Transverse colon (tissue), 4 donors: ENCODE measurements at regions not wholly inside any gene's neighbourhood (a gene's known extent, or its start where the extent isn't known, plus 50 kb on each side); places are given as distances from the start of the nearest gene placed in this dataset.

Experiments
- DNase-seq: peaks from one replicate; pipeline ENCODE4 v3.0.0-alpha.2; 2019
- H3K27ac ChIP-seq, 4 donors: fragments of 200-600 bp; sonication (generic); 2 replicates each; pipeline ENCODE4 v1.5.1; 2016 to 2018; ENCODE audit warnings: inconsistent platforms in 4 of 4
- H3K27me3 ChIP-seq: fragments of 200-600 bp; sonication (generic); 2 replicates; pipeline ENCODE4 v1.5.1; 2017; ENCODE audit warnings: inconsistent platforms
- H3K36me3 ChIP-seq, 4 donors: fragments of 200-600 bp; sonication (generic); 2 replicates each; pipeline ENCODE4 v1.5.1; 2017 to 2019; ENCODE audit warnings: inconsistent platforms in 4 of 4
- H3K4me1 ChIP-seq, 4 donors: fragments of 200-600 bp; sonication (generic); 2 replicates each; pipeline ENCODE4 v1.5.1; 2017 to 2020; ENCODE audit warnings: inconsistent platforms in 4 of 4
- H3K4me3 ChIP-seq, 4 donors: fragments of 200-600 bp; sonication (generic); 1 replicate in 1 of 4; 2 replicates in 3 of 4; pipeline versions ENCODE4 v1.5.1 to v1.6.1; 2017 to 2019; ENCODE audit warnings: inconsistent platforms in 4 of 4
- H3K9me3 ChIP-seq, 2 donors: fragments of 200-600 bp; sonication (generic); 2 replicates each; pipeline ENCODE4 v1.5.1; 2017 to 2019; ENCODE audit warnings: inconsistent platforms in 2 of 2
- EP300 ChIP-seq: sonication (generic); formaldehyde crosslinking; IDR thresholded peaks from one replicate; pipeline ENCODE4 v1.6.1; 2017; ENCODE audit warnings: antibody characterized with exemption, low read depth
- POLR2A ChIP-seq: fragments of 450-650 bp; IDR thresholded peaks from one replicate; pipeline ENCODE4 v1.6.1; 2016; ENCODE audit warnings: antibody characterized with exemption, mild to moderate bottlenecking, moderate library complexity
- POLR2AphosphoS5 ChIP-seq, 3 donors: sonication (generic); formaldehyde crosslinking; IDR thresholded peaks; one replicate each; pipeline ENCODE4 v1.6.1; 2016; ENCODE audit warnings: antibody characterized with exemption in 3 of 3
- WGBS, 2 donors: methylation state at CpG; one replicate each; pipeline ENCODE4 v1.1.5; 2018; ENCODE audit warnings: low coverage in 1 of 2; 5-methylcytosine and 5-hydroxymethylcytosine counted together
- in situ Hi-C, 4 donors: fragments of 200-750 bp; cut with MboI; loops; one replicate each; pipeline versions ENCODE4 v1.15.0 to v1.15.1; 2017; ENCODE audit warnings: low sequenced_read_pairs in 3 of 4, low pct_ligation_motif_present in 1 of 4, low pct_unique_long_range_greater_than_20kb in 1 of 4
- intact Hi-C: fragments of 100-400 bp; cut with DNase I; formaldehyde crosslinking; loops from one replicate; pipeline ENCODE4 v1.15.1; 2023; ENCODE audit warnings: low total_unique reads
- TF ChIP-seq, protein P1 (sequence below), 5 experiments: fragments of 200-600 bp in 3 of 5; fragments of 450-650 bp in 2 of 5; sonication (generic) in 3 of 5; IDR thresholded peaks; 1 replicate in 2 of 5; 2 replicates in 3 of 5; pipeline ENCODE4 v1.5.1; 2016 to 2017; ENCODE audit warnings: antibody characterized with exemption in 5 of 5, inconsistent platforms in 3 of 5, mild to moderate bottlenecking in 2 of 5, moderate library complexity in 1 of 5

DNA sequence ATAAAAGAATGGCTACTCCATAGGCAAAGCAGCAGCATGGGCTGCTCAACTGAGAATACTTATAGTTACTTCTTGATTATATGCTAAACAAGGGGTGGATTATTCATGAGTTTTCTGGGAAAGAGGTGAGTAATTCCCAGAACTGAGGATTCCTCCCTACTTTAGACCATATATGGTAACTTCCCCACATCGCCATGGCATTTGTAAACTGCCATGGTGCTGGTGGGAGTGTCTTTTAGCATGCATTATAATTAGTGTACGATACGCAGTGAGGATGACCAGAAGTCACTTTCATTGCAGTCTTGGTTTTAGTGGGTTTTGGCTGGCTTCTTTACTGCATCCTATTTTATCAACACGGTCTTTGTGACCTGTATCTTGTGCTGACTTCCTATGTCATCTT is 141.5 kb downstream of the MAGEB17 start:
- Histone ChIP-seq H3K36me3 (no peaks in the 10 kb centered on the region), H3K4me1 (no peaks in the 10 kb centered on the region), H3K4me3 (no peak overlapping the region), H3K27me3 (no peaks in the 10 kb centered on the region), H3K9me3 (no peaks in the 10 kb centered on the region), H3K27ac (no peak overlapping the region)
- DNase-seq, result no peak
- TF ChIP-seq POLR2AphosphoS5 (IDR thresholded peaks at IDR 0.05), result no peak
- TF ChIP-seq POLR2A, result no peak
- TF ChIP-seq, protein P1, sequence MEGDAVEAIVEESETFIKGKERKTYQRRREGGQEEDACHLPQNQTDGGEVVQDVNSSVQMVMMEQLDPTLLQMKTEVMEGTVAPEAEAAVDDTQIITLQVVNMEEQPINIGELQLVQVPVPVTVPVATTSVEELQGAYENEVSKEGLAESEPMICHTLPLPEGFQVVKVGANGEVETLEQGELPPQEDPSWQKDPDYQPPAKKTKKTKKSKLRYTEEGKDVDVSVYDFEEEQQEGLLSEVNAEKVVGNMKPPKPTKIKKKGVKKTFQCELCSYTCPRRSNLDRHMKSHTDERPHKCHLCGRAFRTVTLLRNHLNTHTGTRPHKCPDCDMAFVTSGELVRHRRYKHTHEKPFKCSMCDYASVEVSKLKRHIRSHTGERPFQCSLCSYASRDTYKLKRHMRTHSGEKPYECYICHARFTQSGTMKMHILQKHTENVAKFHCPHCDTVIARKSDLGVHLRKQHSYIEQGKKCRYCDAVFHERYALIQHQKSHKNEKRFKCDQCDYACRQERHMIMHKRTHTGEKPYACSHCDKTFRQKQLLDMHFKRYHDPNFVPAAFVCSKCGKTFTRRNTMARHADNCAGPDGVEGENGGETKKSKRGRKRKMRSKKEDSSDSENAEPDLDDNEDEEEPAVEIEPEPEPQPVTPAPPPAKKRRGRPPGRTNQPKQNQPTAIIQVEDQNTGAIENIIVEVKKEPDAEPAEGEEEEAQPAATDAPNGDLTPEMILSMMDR (IDR thresholded peaks at IDR 0.05), result no peak
- no peak for TF ChIP-seq EP300
- 87% methylated on average over 4 of the region's 4 CpGs; no CpG with 5 or more reads in 1 of the 2 donors for WGBS, 2 donors
- intact Hi-C loops, result no loop called here
- in situ Hi-C loops, result no loop called here

GRCh38 chrX:16310326-16310725 is 143.0 kb downstream of the MAGEB17 start:
- Histone ChIP-seq H3K4me3 (no peak overlapping the region), H3K36me3 (no peaks in the 10 kb centered on the region), H3K4me1 (no peaks in the 10 kb centered on the region), H3K27me3 (no peaks in the 10 kb centered on the region), H3K9me3 (no peaks in the 10 kb centered on the region), H3K27ac (no peak overlapping the region)
- intact Hi-C loops (no loop called here), in situ Hi-C loops (no loop called here)
- 35% methylated on average over 1 of the region's 1 CpG; no CpG with 5 or more reads in 1 of the 2 donors for WGBS, 2 donors
- no peak for TF ChIP-seq POLR2AphosphoS5 (IDR thresholded peaks at IDR 0.05)
- TF ChIP-seq EP300, result no peak
- TF ChIP-seq, protein P1 (IDR thresholded peaks at IDR 0.05), result no peak
- no peak for TF ChIP-seq POLR2A
- no peak for DNase-seq

DNA sequence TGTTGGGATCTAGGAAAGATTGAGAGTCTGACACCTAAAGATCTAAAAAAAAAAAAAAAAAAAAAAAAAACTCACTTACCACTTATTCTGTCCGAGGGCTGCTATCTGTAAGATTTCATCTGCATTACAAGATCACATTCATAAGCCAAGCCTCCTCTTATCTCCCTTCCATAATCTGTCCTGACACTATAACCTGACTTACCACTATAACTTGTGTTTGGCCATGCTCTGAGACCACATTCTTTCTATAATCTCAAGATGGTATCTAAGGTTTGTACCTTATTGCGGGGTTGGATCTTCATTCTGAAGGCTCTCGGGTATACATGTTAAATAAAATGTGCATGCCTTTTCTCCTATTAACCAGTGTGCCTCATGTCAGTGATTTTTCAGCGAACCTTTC is 144.4 kb downstream of the MAGEB17 start:
- Histone ChIP-seq H3K4me1 (no peaks in the 10 kb centered on the region), H3K36me3 (no peaks in the 10 kb centered on the region), H3K4me3 (no peak overlapping the region), H3K9me3 (no peaks in the 10 kb centered on the region), H3K27me3 (no peaks in the 10 kb centered on the region), H3K27ac (no peak overlapping the region)
- no peak for DNase-seq
- WGBS, 2 donors, result 82 to 86% methylated on average over 3 to 4 of the region's 4 CpGs
- intact Hi-C loops (no loop called here), in situ Hi-C loops (no loop called here)
- TF ChIP-seq POLR2AphosphoS5 (IDR thresholded peaks at IDR 0.05) (no peak), POLR2A (no peak), EP300 (no peak)
- TF ChIP-seq, protein P1 (IDR thresholded peaks at IDR 0.05), result no peak

- no peaks in the 10 kb centered on the region for H3K9me3 ChIP-seq
- WGBS, 2 donors, result 70 to 97% methylated on average over 5 to 13 of the region's 13 CpGs
- TF ChIP-seq, protein P1 (IDR thresholded peaks at IDR 0.05), result no peak
- TF ChIP-seq EP300 (no peak), POLR2A (no peak), POLR2AphosphoS5 (IDR thresholded peaks at IDR 0.05) (no peak)
- no peak overlapping the region for H3K27ac ChIP-seq
- in situ Hi-C loops, result no loop called here
- intact Hi-C loops, result no loop called here
- no peaks in the 10 kb centered on the region for H3K4me1 ChIP-seq
- H3K4me3 ChIP-seq, result no peak overlapping the region
- H3K36me3 ChIP-seq, result no peaks in the 10 kb centered on the region
- no peaks in the 10 kb centered on the region for H3K27me3 ChIP-seq
- no peak for DNase-seq
Observed at GRCh38 chrX:16312761-16313623, 145.7 kb downstream of the MAGEB17 start.
